ENCODE measurements at regions not wholly inside any gene's neighbourhood (a gene's known extent, or its start where the extent isn't known, plus 50 kb on each side); places are given as distances from the start of the nearest gene placed in this dataset.

GRCh38 chr2:195006856-195007255, 650.2 kb upstream of the SLC39A10 start:
- TF ChIP-seq MXI1 (IDR thresholded peaks at IDR 0.05; ENCODE audit: low read depth, low read length) (no peak), REST (IDR thresholded peaks at IDR 0.05; ENCODE audit: low read depth, low read length) (no peak)

All from GM12878 (cell line).